AG04450 (cell line): ENCODE measurements at regions not wholly inside any gene's neighbourhood (a gene's known extent, or its start where the extent isn't known, plus 50 kb on each side); places are given as distances from the start of the nearest gene placed in this dataset.

Source experiments
- CTCF ChIA-PET: fragments of 300-600, 350-600 bp; formaldehyde crosslinking; extraction: SDS; loops from one replicate; lab custom pipeline; 2022; ENCODE audit warnings: antibody characterized with exemption, inconsistent platforms; lab: Charles Lee
- POLR2A ChIA-PET: fragments of 350-600 bp; formaldehyde crosslinking; extraction: SDS; loops from one replicate; lab custom pipeline; 2021; ENCODE audit warnings: antibody characterized with exemption, inconsistent platforms; lab: Yijun Ruan, JAX
- DNase-seq: peaks from one replicate; pipeline ENCODE4 v3.0.0-alpha.2; 2011; ENCODE audit warnings: low read depth, low spot score
- H3K27ac ChIP-seq: one replicate; pipeline ENCODE4 v1.5.1; 2012; ENCODE audit warnings: low read depth, low read length, control low read depth
- H3K27me3 ChIP-seq: one replicate; pipeline ENCODE4 v1.6.0; 2012; ENCODE audit warnings: low read length; ENCODE audit not compliant: control insufficient read depth, insufficient read depth
- H3K4me3 ChIP-seq: 2 replicates; pipeline ENCODE4 v1.5.1; 2011; ENCODE audit warnings: mild to moderate bottlenecking, low read depth, low read length, control low read depth
- H3K9me3 ChIP-seq: 2 replicates; pipeline ENCODE4 v1.5.1; 2012; ENCODE audit warnings: low read length; ENCODE audit not compliant: control insufficient read depth, insufficient read depth
- TF ChIP-seq, protein P1 (sequence below): IDR thresholded peaks from 2 replicates; pipeline ENCODE4 v1.5.1; 2011; ENCODE audit warnings: low read depth, low read length, control low read depth, inconsistent platforms

DNA sequence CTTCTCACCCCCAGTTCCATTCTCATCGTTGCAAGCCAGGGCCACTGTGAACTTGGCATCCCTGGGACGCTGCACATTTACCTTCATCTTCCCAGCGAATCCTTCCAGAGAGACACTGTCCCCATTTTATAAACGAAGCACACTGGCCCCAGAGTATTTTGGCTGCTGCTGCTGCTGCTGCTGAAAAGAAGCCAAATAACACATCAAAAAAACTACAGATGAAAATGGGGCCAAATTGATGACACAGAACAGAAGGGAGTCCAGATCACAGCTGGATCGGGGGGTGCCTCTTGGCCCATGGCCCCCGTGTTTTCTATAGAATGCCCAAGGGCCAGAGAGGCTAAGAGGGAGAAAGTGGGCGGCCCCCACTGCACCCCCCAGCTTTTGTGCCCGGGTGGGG, 221.0 kb upstream of the IGF1R start:
- TF ChIP-seq, protein P1, sequence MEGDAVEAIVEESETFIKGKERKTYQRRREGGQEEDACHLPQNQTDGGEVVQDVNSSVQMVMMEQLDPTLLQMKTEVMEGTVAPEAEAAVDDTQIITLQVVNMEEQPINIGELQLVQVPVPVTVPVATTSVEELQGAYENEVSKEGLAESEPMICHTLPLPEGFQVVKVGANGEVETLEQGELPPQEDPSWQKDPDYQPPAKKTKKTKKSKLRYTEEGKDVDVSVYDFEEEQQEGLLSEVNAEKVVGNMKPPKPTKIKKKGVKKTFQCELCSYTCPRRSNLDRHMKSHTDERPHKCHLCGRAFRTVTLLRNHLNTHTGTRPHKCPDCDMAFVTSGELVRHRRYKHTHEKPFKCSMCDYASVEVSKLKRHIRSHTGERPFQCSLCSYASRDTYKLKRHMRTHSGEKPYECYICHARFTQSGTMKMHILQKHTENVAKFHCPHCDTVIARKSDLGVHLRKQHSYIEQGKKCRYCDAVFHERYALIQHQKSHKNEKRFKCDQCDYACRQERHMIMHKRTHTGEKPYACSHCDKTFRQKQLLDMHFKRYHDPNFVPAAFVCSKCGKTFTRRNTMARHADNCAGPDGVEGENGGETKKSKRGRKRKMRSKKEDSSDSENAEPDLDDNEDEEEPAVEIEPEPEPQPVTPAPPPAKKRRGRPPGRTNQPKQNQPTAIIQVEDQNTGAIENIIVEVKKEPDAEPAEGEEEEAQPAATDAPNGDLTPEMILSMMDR = no peak
- H3K4me3 ChIP-seq = no peak overlapping the region
- POLR2A ChIA-PET = no interaction called here
- DNase-seq = no peak
- H3K27me3 ChIP-seq = peaks cover 13% of the 10 kb centered on the region
- no peak overlapping the region for H3K27ac ChIP-seq
- CTCF ChIA-PET = interaction anchor here (0.6 to 4.7 kb wide), 7 partner anchors 28 to 652 kb away, joined by 3 to 43 read pairs (median 3); no protein-coding TSS in a partner anchor
- no peaks in the 10 kb centered on the region; the same call in 1 of the 2 replicates for H3K9me3 ChIP-seq

DNA sequence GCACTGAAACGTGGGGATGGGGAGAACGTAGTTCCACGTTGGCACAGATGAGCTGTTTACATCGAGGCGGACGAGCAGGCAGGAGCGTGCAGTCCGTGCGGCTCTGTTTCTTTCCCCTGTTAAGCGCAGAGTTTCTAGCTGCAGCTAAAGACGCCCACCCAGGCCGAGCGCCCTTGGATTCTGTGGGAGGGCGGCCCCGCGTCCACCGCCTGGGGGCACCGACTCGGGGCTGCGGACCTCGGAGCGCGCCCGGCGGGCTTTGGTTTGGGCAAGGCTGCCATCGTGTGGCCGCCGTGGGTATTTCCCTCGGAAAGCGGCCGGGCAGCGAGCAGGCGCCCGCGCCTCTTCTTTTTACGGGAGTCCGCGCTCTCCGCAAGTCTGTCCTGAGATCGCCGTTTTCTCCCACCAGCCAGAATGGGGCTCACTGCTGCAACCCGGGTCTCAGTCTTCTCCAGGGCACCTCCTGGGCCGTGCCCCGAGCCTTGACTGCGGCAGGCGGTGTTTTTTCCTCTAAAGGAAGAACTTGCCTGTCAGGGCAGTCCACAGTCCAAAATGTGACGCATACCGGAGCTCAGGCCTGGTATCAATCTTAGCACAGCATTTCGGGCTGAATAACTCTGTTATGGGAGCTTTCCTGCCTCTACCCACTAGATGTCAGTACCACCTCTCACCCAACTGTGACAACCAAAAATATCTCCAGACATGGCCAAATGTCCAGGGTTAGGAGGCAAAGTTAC, 219.9 kb upstream of the IGF1R start:
- no peak overlapping the region for H3K27ac ChIP-seq
- H3K27me3 ChIP-seq = peaks cover 9% of the 10 kb centered on the region
- H3K4me3 ChIP-seq = peak overlapping the region; percentile 50
- TF ChIP-seq, protein P1 = peak; percentile 69
- ChIA-PET CTCF (interaction anchor here (0.5 to 4.7 kb wide), 24 partner anchors 9 to 1413 kb away, joined by 3 to 43 read pairs (median 3); no protein-coding TSS in a partner anchor), POLR2A (no interaction called here)
- H3K9me3 ChIP-seq = no peaks in the 10 kb centered on the region; the same call in 1 of the 2 replicates
- DNase-seq = no peak

DNA sequence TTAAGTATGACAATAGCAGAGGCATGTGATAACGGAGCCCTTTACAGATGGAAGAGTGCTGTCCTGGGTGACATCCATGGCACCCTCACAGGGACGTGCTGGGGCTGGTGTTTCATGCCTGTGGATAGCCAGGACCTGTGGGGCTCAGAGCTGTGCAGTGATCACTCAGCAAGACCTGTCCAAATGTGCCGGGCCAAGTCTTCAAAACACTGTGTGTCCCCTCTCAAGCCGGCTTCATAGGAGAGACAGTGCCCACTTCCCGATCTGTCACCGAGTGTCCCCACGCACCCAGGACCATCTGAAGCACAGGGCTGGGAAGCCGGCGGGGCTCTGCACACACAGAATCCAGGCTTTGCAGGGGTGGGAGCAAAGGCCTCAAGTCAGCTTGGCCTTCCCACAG, 217.2 kb upstream of the IGF1R start:
- DNase-seq = no peak

DNA sequence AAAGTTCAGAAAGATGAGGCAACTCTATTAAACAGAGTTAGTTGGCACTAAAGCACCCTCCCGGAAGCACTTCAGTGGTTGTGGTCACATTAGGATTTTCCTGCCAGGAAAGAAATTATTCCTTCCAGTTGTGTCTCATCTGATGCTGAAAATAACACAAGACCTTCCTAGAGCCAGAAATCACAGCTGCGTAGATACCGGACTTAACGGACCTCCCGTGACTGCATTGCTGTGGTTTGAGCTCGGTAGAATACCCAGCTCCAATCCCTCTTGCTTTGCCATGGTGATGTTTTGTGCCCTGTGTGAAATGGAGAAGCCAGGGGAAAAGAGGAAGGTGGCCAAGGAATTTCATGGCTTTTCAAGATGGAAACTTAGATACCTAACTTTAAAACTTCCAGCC, 215.0 kb upstream of the IGF1R start:
- TF ChIP-seq, protein P1 = no peak
- Histone ChIP-seq H3K4me3 (no peak overlapping the region), H3K27me3 (no peaks in the 10 kb centered on the region), H3K27ac (no peak overlapping the region), H3K9me3 (no peaks in the 10 kb centered on the region)
- ChIA-PET POLR2A (no interaction called here), CTCF (no interaction called here)
- no peak for DNase-seq

More for the DNA sequence above, 217.2 kb upstream of the IGF1R start:
- Histone ChIP-seq H3K27me3 (peaks cover 4% of the 10 kb centered on the region), H3K27ac (no peak overlapping the region), H3K4me3 (no peak overlapping the region), H3K9me3 (no peaks in the 10 kb centered on the region; the same call in 1 of the 2 replicates)
- TF ChIP-seq, protein P1 = no peak
- ChIA-PET POLR2A (no interaction called here), CTCF (no interaction called here)

DNA sequence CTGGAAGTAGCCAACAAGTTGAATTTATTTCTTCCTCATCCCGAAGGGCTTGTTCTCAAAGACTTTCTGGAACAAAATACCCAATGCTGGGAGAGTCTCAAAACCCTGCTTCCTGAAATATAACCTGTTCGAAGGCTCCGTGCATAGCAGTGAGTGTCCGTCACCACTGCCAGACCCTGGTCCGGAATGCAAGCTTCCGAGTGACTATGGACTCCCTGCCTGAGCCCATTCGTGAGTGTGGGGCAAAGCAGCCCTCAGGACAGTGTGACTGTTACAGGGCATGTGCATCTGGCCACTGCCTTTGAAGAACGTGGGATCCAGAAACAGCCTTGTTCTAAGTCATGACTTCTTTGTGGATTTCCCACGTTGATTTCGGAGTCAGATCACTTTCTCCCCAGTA, 214.5 kb upstream of the IGF1R start:
- CTCF ChIA-PET = no interaction called here
- H3K27me3 ChIP-seq = no peaks in the 10 kb centered on the region
- no peaks in the 10 kb centered on the region for H3K9me3 ChIP-seq
- no peak overlapping the region for H3K27ac ChIP-seq
- POLR2A ChIA-PET = no interaction called here
- DNase-seq = no peak
- no peak overlapping the region for H3K4me3 ChIP-seq
- TF ChIP-seq, protein P1 = no peak
